Adrenal gland (tissue), 5 donors: ENCODE measurements at regions not wholly inside any gene's neighbourhood (a gene's known extent, or its start where the extent isn't known, plus 50 kb on each side); places are given as distances from the start of the nearest gene placed in this dataset.

Source experiments
- CTCF ChIP-seq, 6 experiments: fragments of 450-650 bp in 4 of 6; fragments of 200-600 bp in 2 of 6; sonication (generic) in 1 of 6; IDR thresholded peaks; 1 replicate in 5 of 6; 2 replicates in 1 of 6; pipeline versions ENCODE4 v1.5.1 to v1.8.0; 2016 to 2021; ENCODE audit warnings: antibody characterized with exemption in 6 of 6, mild to moderate bottlenecking in 2 of 6, moderate library complexity in 1 of 6
- POLR2A ChIP-seq, 2 donors: fragments of 450-650 bp; IDR thresholded peaks; one replicate each; pipeline ENCODE4 v1.6.1; 2017; ENCODE audit warnings: antibody characterized with exemption in 2 of 2, mild to moderate bottlenecking in 2 of 2, moderate library complexity in 1 of 2
- donor health status: DM: no; HTN: no; CAD: no.

GRCh38 chr10:2882628-2883027 is 184.7 kb upstream of the PFKP start:
- TF ChIP-seq CTCF (IDR thresholded peaks at IDR 0.05) (no peak), POLR2A (IDR thresholded peaks at IDR 0.05) (no peak)
